ENCODE measurements at regions not wholly inside any gene's neighbourhood (a gene's known extent, or its start where the extent isn't known, plus 50 kb on each side); places are given as distances from the start of the nearest gene placed in this dataset.

- Histone ChIP-seq H3K27me3 (peaks cover 0 to 80% of the 10 kb centered on the region in 2 donors), H3K4me1 (peaks cover 0 to 3% (median 0%) of the 10 kb centered on the region in 4 donors), H3K9me3 (no peaks in the 10 kb centered on the region), H3K27ac (no peak overlapping the region), H3K36me3 (no peaks in the 10 kb centered on the region), H3K4me3 (no peak overlapping the region)
- no peak for TF ChIP-seq CTCF (IDR thresholded peaks at IDR 0.05)
- DNase-seq: peak in 1 of 2 donors; percentile 40
- intact Hi-C loops (cut with DNase I; ENCODE audit: low total_unique reads): no loop called here
These were observed 90.0 kb upstream of the BHLHE23 start for GRCh38 chr20:63096681-63097335.

- DNase-seq: peak in 1 of 2 donors; percentile 35
- intact Hi-C loops (cut with DNase I; ENCODE audit: low total_unique reads): no loop called here
- TF ChIP-seq CTCF (IDR thresholded peaks at IDR 0.05): no peak
- Histone ChIP-seq H3K27me3 (peaks cover 0 to 85% of the 10 kb centered on the region in 2 donors), H3K27ac (no peak overlapping the region), H3K4me1 (no peaks in the 10 kb centered on the region), H3K4me3 (no peak overlapping the region), H3K9me3 (no peaks in the 10 kb centered on the region), H3K36me3 (no peaks in the 10 kb centered on the region)
These were observed 89.2 kb upstream of the BHLHE23 start for GRCh38 chr20:63095718-63096654.

GRCh38 chr20:63094767-63095499 is 88.2 kb upstream of the BHLHE23 start:
- intact Hi-C loops (cut with DNase I; ENCODE audit: low total_unique reads): no loop called here
- no peaks in the 10 kb centered on the region for H3K4me1 ChIP-seq

GRCh38 chr20:63093966-63094766 is 87.4 kb upstream of the BHLHE23 start:
- Histone ChIP-seq H3K9me3 (no peaks in the 10 kb centered on the region), H3K27me3 (peaks cover 0 to 83% of the 10 kb centered on the region in 2 donors), H3K4me3 (no peak overlapping the region), H3K4me1 (no peaks in the 10 kb centered on the region), H3K27ac (no peak overlapping the region), H3K36me3 (no peaks in the 10 kb centered on the region)
- peak in 1 of 2 donors; percentile 32 for DNase-seq
- TF ChIP-seq CTCF (IDR thresholded peaks at IDR 0.05): no peak
- intact Hi-C loops (cut with DNase I; ENCODE audit: low total_unique reads): no loop called here

More at GRCh38 chr20:63094767-63095499, 88.2 kb upstream of the BHLHE23 start:
- no peak for TF ChIP-seq CTCF (IDR thresholded peaks at IDR 0.05)
- DNase-seq: peak in 1 of 2 donors; percentile 24
- Histone ChIP-seq H3K4me3 (no peak overlapping the region), H3K36me3 (no peaks in the 10 kb centered on the region), H3K27ac (no peak overlapping the region), H3K27me3 (peaks cover 0 to 83% of the 10 kb centered on the region in 2 donors), H3K9me3 (no peaks in the 10 kb centered on the region)
